ENCODE measurements at regions not wholly inside any gene's neighbourhood (a gene's known extent, or its start where the extent isn't known, plus 50 kb on each side); places are given as distances from the start of the nearest gene placed in this dataset.

DNA sequence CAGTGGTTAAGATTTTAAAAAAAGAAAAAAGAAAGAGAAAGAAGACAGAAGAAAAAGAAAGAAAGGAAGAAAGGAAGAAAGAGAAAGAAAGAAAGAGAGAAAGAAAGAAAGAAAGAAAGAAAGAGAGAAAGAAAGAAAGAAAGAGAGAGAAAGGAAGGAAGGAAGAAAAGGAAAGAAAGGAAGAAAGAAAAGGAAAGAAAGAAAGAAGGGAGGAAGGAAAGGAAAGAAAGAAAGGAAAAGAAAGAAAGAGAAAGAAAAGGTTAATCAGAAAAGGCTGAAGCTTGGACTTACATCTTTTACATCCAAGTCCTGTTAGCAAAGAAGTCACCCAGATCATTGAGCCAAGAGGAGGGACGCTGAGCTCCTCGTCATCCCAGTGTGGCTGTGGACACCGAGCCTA is 70.0 kb downstream of the IRX2 start:
- Mint-ChIP-seq H3K4me1 (ENCODE audit: low read depth, unreplicated experiment) (no peaks in the 10 kb centered on the region), H3K27me3 (ENCODE audit: unreplicated experiment) (no peaks in the 10 kb centered on the region), H3K9me3 (ENCODE audit: unreplicated experiment) (peaks cover 4% of the 10 kb centered on the region), H3K36me3 (ENCODE audit: unreplicated experiment) (peaks cover 5% of the 10 kb centered on the region), H3K4me3 (ENCODE audit: unreplicated experiment) (no peak overlapping the region), H3K27ac (ENCODE audit: unreplicated experiment) (no peak overlapping the region)
- no peak for DNase-seq
- TF ChIP-seq, protein P1, sequence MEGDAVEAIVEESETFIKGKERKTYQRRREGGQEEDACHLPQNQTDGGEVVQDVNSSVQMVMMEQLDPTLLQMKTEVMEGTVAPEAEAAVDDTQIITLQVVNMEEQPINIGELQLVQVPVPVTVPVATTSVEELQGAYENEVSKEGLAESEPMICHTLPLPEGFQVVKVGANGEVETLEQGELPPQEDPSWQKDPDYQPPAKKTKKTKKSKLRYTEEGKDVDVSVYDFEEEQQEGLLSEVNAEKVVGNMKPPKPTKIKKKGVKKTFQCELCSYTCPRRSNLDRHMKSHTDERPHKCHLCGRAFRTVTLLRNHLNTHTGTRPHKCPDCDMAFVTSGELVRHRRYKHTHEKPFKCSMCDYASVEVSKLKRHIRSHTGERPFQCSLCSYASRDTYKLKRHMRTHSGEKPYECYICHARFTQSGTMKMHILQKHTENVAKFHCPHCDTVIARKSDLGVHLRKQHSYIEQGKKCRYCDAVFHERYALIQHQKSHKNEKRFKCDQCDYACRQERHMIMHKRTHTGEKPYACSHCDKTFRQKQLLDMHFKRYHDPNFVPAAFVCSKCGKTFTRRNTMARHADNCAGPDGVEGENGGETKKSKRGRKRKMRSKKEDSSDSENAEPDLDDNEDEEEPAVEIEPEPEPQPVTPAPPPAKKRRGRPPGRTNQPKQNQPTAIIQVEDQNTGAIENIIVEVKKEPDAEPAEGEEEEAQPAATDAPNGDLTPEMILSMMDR (IDR thresholded peaks at IDR 0.05; ENCODE audit: partially characterized antibody, unreplicated experiment), result no peak

DNA sequence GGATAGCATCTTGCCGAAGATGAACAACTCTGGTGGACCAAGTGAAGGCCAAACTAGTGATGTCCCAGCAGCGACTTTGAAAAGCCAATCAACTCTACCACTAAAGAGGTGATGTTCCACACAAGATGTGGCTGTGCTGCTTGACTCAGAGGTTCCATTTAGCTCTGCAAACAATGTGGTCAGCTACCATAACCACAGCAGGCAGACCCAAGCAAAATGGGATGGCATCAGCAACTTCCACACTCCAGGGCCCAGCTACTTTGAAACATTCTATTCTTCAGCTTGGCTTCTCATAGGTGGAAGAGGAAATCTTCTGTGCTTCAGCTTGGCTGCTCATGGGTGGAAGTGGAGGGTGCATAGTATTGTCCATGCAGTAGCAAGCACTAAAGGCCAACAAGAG is 70.5 kb downstream of the IRX2 start:
- no peaks in the 10 kb centered on the region for H3K27me3 Mint-ChIP-seq (ENCODE audit: unreplicated experiment)
- no peak overlapping the region for H3K27ac Mint-ChIP-seq (ENCODE audit: unreplicated experiment)
- no peak for DNase-seq
- TF ChIP-seq, protein P1 (IDR thresholded peaks at IDR 0.05; ENCODE audit: partially characterized antibody, unreplicated experiment), result no peak
- H3K4me3 Mint-ChIP-seq (ENCODE audit: unreplicated experiment), result no peak overlapping the region
- no peaks in the 10 kb centered on the region for H3K4me1 Mint-ChIP-seq (ENCODE audit: low read depth, unreplicated experiment)
- H3K36me3 Mint-ChIP-seq (ENCODE audit: unreplicated experiment), result peaks cover 10% of the 10 kb centered on the region
- H3K9me3 Mint-ChIP-seq (ENCODE audit: unreplicated experiment), result peaks cover 4% of the 10 kb centered on the region

DNA sequence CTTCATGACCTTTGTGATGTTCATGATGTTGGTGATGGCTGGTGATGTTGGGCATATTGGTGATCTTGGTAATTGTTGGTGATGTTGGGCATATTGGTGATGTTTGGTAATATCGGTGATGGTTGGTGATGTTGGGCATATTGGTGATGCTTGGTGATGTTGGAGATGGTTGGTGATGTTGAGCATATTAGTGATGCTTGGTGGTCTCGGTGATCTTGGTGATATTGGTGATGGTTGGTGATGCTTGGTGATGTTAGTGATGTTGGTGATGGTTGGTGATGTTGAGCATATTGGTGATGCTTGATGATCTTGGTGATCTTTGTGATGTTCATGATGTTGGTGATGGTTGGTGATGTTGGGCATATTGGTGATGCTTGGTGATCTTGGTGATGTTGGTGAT is 73.8 kb downstream of the IRX2 start:
- no peak overlapping the region for H3K27ac Mint-ChIP-seq (ENCODE audit: unreplicated experiment)
- H3K27me3 Mint-ChIP-seq (ENCODE audit: unreplicated experiment), result no peaks in the 10 kb centered on the region
- no peak overlapping the region for H3K4me3 Mint-ChIP-seq (ENCODE audit: unreplicated experiment)
- no peaks in the 10 kb centered on the region for H3K9me3 Mint-ChIP-seq (ENCODE audit: unreplicated experiment)
- no peaks in the 10 kb centered on the region for H3K4me1 Mint-ChIP-seq (ENCODE audit: low read depth, unreplicated experiment)
- no peak for DNase-seq
- H3K36me3 Mint-ChIP-seq (ENCODE audit: unreplicated experiment), result peaks cover 6% of the 10 kb centered on the region
- TF ChIP-seq, protein P1 (IDR thresholded peaks at IDR 0.05; ENCODE audit: partially characterized antibody, unreplicated experiment), result no peak

DNA sequence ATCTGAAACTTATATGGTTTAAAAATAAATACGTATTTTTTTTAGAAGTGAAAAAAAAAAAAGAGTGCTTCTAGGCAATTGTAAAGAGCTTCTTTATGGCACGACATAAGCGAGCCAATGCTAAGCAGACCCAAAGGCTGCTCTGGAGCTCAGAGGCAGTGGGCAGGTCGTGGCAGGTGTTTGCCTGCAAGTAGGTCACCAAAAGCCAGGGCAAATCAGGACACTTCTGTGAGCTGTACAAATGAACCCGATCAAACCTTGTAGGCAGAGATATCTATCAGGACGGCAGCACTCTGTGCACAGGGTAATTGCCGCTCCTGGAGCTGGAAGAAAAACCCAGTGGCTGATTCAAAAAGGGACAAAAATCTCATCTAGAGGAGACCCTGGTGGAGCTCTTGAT is 75.9 kb downstream of the IRX2 start:
- H3K27me3 Mint-ChIP-seq (ENCODE audit: unreplicated experiment), result no peaks in the 10 kb centered on the region
- no peaks in the 10 kb centered on the region for H3K9me3 Mint-ChIP-seq (ENCODE audit: unreplicated experiment)
- TF ChIP-seq, protein P1 (IDR thresholded peaks at IDR 0.05; ENCODE audit: partially characterized antibody, unreplicated experiment), result no peak
- H3K4me1 Mint-ChIP-seq (ENCODE audit: low read depth, unreplicated experiment), result no peaks in the 10 kb centered on the region
- peaks cover 6% of the 10 kb centered on the region for H3K36me3 Mint-ChIP-seq (ENCODE audit: unreplicated experiment)
- H3K27ac Mint-ChIP-seq (ENCODE audit: unreplicated experiment), result no peak overlapping the region
- no peak for DNase-seq
- no peak overlapping the region for H3K4me3 Mint-ChIP-seq (ENCODE audit: unreplicated experiment)

DNA sequence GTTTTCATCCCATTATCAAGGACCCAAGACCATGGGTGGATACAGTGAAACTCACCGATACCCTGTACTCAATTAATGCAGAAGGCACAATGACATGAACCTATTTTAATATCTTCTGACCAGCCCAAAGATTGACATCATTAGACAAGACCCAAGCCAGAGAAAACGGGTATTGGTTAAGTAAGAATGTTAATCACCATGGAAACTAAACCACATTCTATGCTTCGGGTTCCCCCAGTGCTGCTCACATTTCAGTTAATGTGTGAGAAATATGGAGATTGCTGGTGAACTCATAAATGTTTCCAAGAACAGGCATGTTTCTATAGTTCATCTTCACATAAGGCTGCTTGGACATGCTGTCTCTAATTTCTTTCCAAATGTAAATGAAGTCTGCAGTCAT is 77.0 kb downstream of the IRX2 start:
- Mint-ChIP-seq H3K4me1 (ENCODE audit: low read depth, unreplicated experiment) (no peaks in the 10 kb centered on the region), H3K36me3 (ENCODE audit: unreplicated experiment) (peaks cover 6% of the 10 kb centered on the region), H3K27me3 (ENCODE audit: unreplicated experiment) (no peaks in the 10 kb centered on the region), H3K9me3 (ENCODE audit: unreplicated experiment) (no peaks in the 10 kb centered on the region), H3K27ac (ENCODE audit: unreplicated experiment) (no peak overlapping the region), H3K4me3 (ENCODE audit: unreplicated experiment) (no peak overlapping the region)
- DNase-seq, result no peak
- TF ChIP-seq, protein P1 (IDR thresholded peaks at IDR 0.05; ENCODE audit: partially characterized antibody, unreplicated experiment), result no peak

All from glutamatergic neuron (in vitro differentiated cells).